SK-N-SH (cell line): ENCODE measurements at regions not wholly inside any gene's neighbourhood (a gene's known extent, or its start where the extent isn't known, plus 50 kb on each side); places are given as distances from the start of the nearest gene placed in this dataset.

Experiments used
- CTCF ChIA-PET: fragments of 300-600, 350-600 bp; formaldehyde crosslinking; extraction: SDS; loops from one replicate; lab custom pipeline; 2021; lab: Yijun Ruan, JAX
- POLR2A ChIA-PET: fragments of 350-600 bp; sonication (Branson Sonifier 250); formaldehyde crosslinking; extraction: SDS; loops from one replicate; lab custom pipeline; 2020; ENCODE audit warnings: antibody characterized with exemption, inconsistent platforms; lab: Yijun Ruan, JAX
- DNase-seq: peaks from one replicate; pipeline ENCODE4 v3.0.0; 2012
- H2AFZ ChIP-seq: fragments of 200-600 bp; sonication (generic); 2 replicates; pipeline ENCODE4 v1.8.1; 2016; ENCODE audit warnings: antibody characterized with exemption, mild to moderate bottlenecking, low read depth
- H3F3A ChIP-seq: fragments of 200-600 bp; sonication (generic); replicated peaks from 2 replicates; pipeline ENCODE3; 2016; ENCODE audit warnings: antibody characterized with exemption, mild to moderate bottlenecking; ENCODE audit not compliant: insufficient read depth
- H3K27ac ChIP-seq, 2 experiments: fragments of 200-500 bp in 1 of 2; fragments of 200-600 bp in 1 of 2; sonication (Bioruptor generic) in 1 of 2; sonication (generic), shearing (Covaris generic) in 1 of 2; 2 replicates each; pipeline versions ENCODE4 v1.5.1 to v1.6.1; 2014 to 2016; ENCODE audit warnings: low read depth in 2 of 2, inconsistent platforms in 1 of 2, low read length in 1 of 2, mild to moderate bottlenecking in 1 of 2, mixed read lengths in 1 of 2
- H3K27me3 ChIP-seq: fragments of 200-600 bp; sonication (generic), shearing (Covaris generic); 2 replicates; pipeline ENCODE4 v1.6.1; 2016; ENCODE audit warnings: mixed run types; ENCODE audit not compliant: insufficient read depth
- H3K36me3 ChIP-seq, 2 experiments: fragments of 200-500 bp in 1 of 2; fragments of 200-600 bp in 1 of 2; sonication (Bioruptor generic) in 1 of 2; sonication (generic) in 1 of 2; replicated peaks in 1 of 2; 2 replicates each; pipeline versions ENCODE3 to v1.5.1; 2014 to 2016; ENCODE audit warnings: low read length in 1 of 2, mild to moderate bottlenecking in 1 of 2; ENCODE audit not compliant: insufficient read depth in 2 of 2, control insufficient read depth in 1 of 2
- H3K4me1 ChIP-seq, 2 experiments: fragments of 200-500 bp in 1 of 2; fragments of 200-600 bp in 1 of 2; sonication (Bioruptor generic) in 1 of 2; sonication (generic), shearing (Covaris generic) in 1 of 2; 2 replicates each; pipeline versions ENCODE4 v1.5.1 to v1.6.1; 2014 to 2016; ENCODE audit warnings: low read depth in 1 of 2, low read length in 1 of 2, mixed run types in 1 of 2; ENCODE audit not compliant: insufficient read depth in 2 of 2, control insufficient read depth in 1 of 2
- H3K4me2 ChIP-seq: fragments of 200-600 bp; sonication (generic), shearing (Covaris generic); 2 replicates; pipeline ENCODE4 v1.6.1; 2017; ENCODE audit warnings: mixed run types
- H3K4me3 ChIP-seq, 2 experiments: fragments of 200-500 bp in 1 of 2; fragments of 200-600 bp in 1 of 2; sonication (Bioruptor generic) in 1 of 2; sonication (generic), shearing (Covaris generic) in 1 of 2; 2 replicates each; pipeline versions ENCODE4 v1.5.1 to v1.8.1; 2014 to 2016; ENCODE audit warnings: low read depth in 2 of 2, inconsistent platforms in 1 of 2, low read length in 1 of 2, mild to moderate bottlenecking in 1 of 2, mixed read lengths in 1 of 2, moderate library complexity in 1 of 2
- H3K79me2 ChIP-seq: fragments of 200-600 bp; sonication (generic); 2 replicates; pipeline ENCODE4 v1.8.1; 2017; ENCODE audit warnings: mild to moderate bottlenecking; ENCODE audit not compliant: insufficient read depth
- H3K9ac ChIP-seq: fragments of 200-600 bp; sonication (generic); 2 replicates; pipeline ENCODE4 v1.6.1; 2017; ENCODE audit warnings: mixed run types
- H3K9me2 ChIP-seq: fragments of 200-600 bp; sonication (generic); 2 replicates; pipeline ENCODE4 v1.6.1; 2017; ENCODE audit warnings: mixed run types
- H3K9me3 ChIP-seq: fragments of 200-600 bp; sonication (generic); 2 replicates; pipeline ENCODE4 v1.6.1; 2017; ENCODE audit warnings: mixed run types, mild to moderate bottlenecking, moderate library complexity
- H4K20me1 ChIP-seq: fragments of 200-600 bp; sonication (generic); 2 replicates; pipeline ENCODE4 v1.6.1; 2017; ENCODE audit warnings: mild to moderate bottlenecking, mixed run types; ENCODE audit not compliant: insufficient read depth
- CHD2 ChIP-seq: fragments of 150-350 bp; IDR thresholded peaks from 2 replicates; pipeline ENCODE4 v1.6.1; 2018; ENCODE audit warnings: low read length; ENCODE audit not compliant: partially characterized antibody
- ELF1 ChIP-seq: IDR thresholded peaks from 2 replicates; pipeline ENCODE4 v1.4.0; 2012
- EP300 ChIP-seq, 2 experiments: IDR thresholded peaks; 2 replicates each; pipeline versions ENCODE4 v1.4.0 to v1.6.1; 2012; ENCODE audit warnings: borderline replicate concordance in 1 of 2, low read depth in 1 of 2, low read length in 1 of 2
- FOSL2 ChIP-seq: IDR thresholded peaks from 2 replicates; pipeline ENCODE4 v1.4.0; 2012; ENCODE audit warnings: low read depth, mild to moderate bottlenecking, moderate library complexity, borderline replicate concordance
- FOXJ3 ChIP-seq: sonication (generic); formaldehyde crosslinking; IDR thresholded peaks from 2 replicates; pipeline ENCODE4 v1.5.1; 2020; ENCODE audit warnings: mild to moderate bottlenecking, missing genetic modification reagents
- GABPA ChIP-seq: IDR thresholded peaks from 2 replicates; pipeline ENCODE4 v1.4.0; 2012; ENCODE audit warnings: low read depth, mild to moderate bottlenecking
- MEF2A ChIP-seq: IDR thresholded peaks from 2 replicates; pipeline ENCODE4 v1.4.0; 2012; ENCODE audit warnings: low read depth, borderline replicate concordance
- NFIC ChIP-seq: IDR thresholded peaks from 2 replicates; pipeline ENCODE4 v1.4.0; 2012; ENCODE audit warnings: borderline replicate concordance
- RAD21 ChIP-seq: IDR thresholded peaks from 2 replicates; pipeline ENCODE4 v1.6.1; 2012; ENCODE audit warnings: mild to moderate bottlenecking, low read length
- RCOR1 ChIP-seq: fragments of 150-350 bp; IDR thresholded peaks from 2 replicates; pipeline ENCODE4 v1.6.1; 2017; ENCODE audit warnings: antibody characterized with exemption, low read length
- SIN3A ChIP-seq: IDR thresholded peaks from 2 replicates; pipeline ENCODE4 v1.6.1; 2012; ENCODE audit warnings: low read depth, mild to moderate bottlenecking, low read length, moderate library complexity, borderline replicate concordance
- SMC3 ChIP-seq: IDR thresholded peaks from 2 replicates; pipeline ENCODE4 v1.6.1; 2012; ENCODE audit warnings: low read depth, low read length, improper control_type of control experiment
- TAF1 ChIP-seq: IDR thresholded peaks from 2 replicates; pipeline ENCODE4 v1.6.1; 2012; ENCODE audit warnings: low read depth, mild to moderate bottlenecking, low read length, moderate library complexity, borderline replicate concordance
- TCF12 ChIP-seq: IDR thresholded peaks from 2 replicates; pipeline ENCODE4 v1.4.0; 2012
- YY1 ChIP-seq: IDR thresholded peaks from 2 replicates; pipeline ENCODE4 v1.4.0; 2012; ENCODE audit warnings: low read depth, mild to moderate bottlenecking
- WGBS: methylation state at CpG from one replicate; pipeline ENCODE4 v1.1.6; 2017; ENCODE audit warnings: low lambda C conversion rate; 5-methylcytosine and 5-hydroxymethylcytosine counted together
- TF ChIP-seq, protein P1 (sequence below): fragments of 200-600 bp; sonication (generic); IDR thresholded peaks from 2 replicates; pipeline ENCODE4 v1.6.1; 2017; ENCODE audit warnings: antibody characterized with exemption, mild to moderate bottlenecking, moderate library complexity
- TF ChIP-seq, protein P2 (sequence below): IDR thresholded peaks from 2 replicates; pipeline ENCODE4; 2012

DNA sequence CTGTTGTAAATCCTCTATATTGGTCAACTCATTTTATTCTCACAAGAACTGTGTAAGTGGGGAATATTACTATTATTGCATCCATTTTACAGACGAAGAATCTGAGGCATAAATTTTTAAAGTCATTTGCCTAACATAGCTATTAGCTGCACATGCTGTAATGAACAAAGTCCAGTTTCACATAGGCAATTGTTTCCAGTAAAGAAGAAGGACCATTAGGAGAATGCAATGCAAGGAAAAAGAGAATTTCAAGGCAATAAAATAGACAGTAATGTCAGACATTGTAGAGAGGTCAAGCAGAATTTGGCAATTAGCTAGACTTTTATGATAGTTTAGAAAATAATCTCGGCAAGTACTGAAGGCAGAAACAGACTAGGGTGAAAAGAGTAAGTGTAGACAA lies 578.7 kb upstream of the NECTIN3 start:
- no peaks in the 10 kb centered on the region for H3K9me2 ChIP-seq
- ChIA-PET POLR2A (no interaction called here), CTCF (no interaction called here)
- no peaks in the 10 kb centered on the region for H3K4me1 ChIP-seq
- H3K36me3 ChIP-seq = no peaks in the 10 kb centered on the region
- no peak overlapping the region for H2AFZ ChIP-seq
- H3K79me2 ChIP-seq = no peaks in the 10 kb centered on the region
- peaks cover 3% of the 10 kb centered on the region; the same call in 1 of the 2 replicates for H3K9me3 ChIP-seq
- no peaks in the 10 kb centered on the region for H4K20me1 ChIP-seq
- H3K27me3 ChIP-seq = no peaks in the 10 kb centered on the region
- H3K4me3 ChIP-seq = no peak overlapping the region
- H3K4me2 ChIP-seq = no peak overlapping the region
- 82% methylated on average over 2 of the region's 2 CpGs for whole genome bisulfite sequencing
- no peak for DNase-seq
- TF ChIP-seq, protein P1, sequence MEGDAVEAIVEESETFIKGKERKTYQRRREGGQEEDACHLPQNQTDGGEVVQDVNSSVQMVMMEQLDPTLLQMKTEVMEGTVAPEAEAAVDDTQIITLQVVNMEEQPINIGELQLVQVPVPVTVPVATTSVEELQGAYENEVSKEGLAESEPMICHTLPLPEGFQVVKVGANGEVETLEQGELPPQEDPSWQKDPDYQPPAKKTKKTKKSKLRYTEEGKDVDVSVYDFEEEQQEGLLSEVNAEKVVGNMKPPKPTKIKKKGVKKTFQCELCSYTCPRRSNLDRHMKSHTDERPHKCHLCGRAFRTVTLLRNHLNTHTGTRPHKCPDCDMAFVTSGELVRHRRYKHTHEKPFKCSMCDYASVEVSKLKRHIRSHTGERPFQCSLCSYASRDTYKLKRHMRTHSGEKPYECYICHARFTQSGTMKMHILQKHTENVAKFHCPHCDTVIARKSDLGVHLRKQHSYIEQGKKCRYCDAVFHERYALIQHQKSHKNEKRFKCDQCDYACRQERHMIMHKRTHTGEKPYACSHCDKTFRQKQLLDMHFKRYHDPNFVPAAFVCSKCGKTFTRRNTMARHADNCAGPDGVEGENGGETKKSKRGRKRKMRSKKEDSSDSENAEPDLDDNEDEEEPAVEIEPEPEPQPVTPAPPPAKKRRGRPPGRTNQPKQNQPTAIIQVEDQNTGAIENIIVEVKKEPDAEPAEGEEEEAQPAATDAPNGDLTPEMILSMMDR = no peak
- TF ChIP-seq TCF12 = no peak
- TF ChIP-seq RAD21 = no peak
- no peak for TF ChIP-seq SMC3
- TF ChIP-seq RCOR1 = no peak
- TF ChIP-seq MEF2A = no peak
- no peak for TF ChIP-seq TAF1
- H3F3A ChIP-seq = no peaks in the 10 kb centered on the region
- H3K27ac ChIP-seq = no peak overlapping the region
- H3K9ac ChIP-seq = no peak overlapping the region

DNA sequence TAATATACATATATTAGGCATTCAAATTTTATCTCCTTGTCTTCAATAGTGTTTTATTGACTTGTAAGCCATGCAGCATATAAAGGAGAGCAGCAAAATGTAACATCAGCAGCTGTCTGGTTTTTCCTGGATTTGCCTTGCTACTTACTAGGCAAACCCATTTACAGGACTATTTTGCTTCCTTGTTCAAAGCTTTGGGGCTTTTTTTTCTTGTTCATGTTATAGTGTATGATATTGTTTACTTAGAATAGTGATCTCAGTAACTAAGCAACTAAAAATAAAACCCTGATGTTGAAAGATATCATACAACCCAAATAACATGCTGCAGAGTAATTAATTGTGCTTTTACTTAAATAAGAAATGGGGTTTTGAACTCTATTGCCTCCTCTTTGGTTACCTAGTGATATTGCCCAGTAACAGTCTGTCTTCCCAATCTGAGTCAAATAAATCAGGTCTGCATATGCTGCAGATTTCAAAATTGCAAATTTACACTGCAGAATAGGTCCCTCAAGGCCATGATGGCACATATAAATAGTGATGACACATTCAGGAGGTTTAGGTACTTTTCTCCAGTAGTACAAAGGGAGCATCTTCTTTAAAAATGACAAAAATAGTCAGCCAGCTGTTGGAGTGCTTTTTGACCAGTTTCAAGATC lies 578.1 kb upstream of the NECTIN3 start:
- H3K36me3 ChIP-seq = no peaks in the 10 kb centered on the region
- H3K27ac ChIP-seq = no peak overlapping the region
- no peak for DNase-seq
- H2AFZ ChIP-seq = no peak overlapping the region
- H3K4me2 ChIP-seq = no peak overlapping the region
- no peaks in the 10 kb centered on the region for H3K79me2 ChIP-seq
- no peaks in the 10 kb centered on the region for H3F3A ChIP-seq
- no peak overlapping the region for H3K9ac ChIP-seq
- no peaks in the 10 kb centered on the region for H3K9me3 ChIP-seq
- H3K9me2 ChIP-seq = no peaks in the 10 kb centered on the region
- H3K4me3 ChIP-seq = no peak overlapping the region
- CTCF ChIA-PET = no interaction called here
- H3K27me3 ChIP-seq = no peaks in the 10 kb centered on the region
- H4K20me1 ChIP-seq = no peaks in the 10 kb centered on the region
- H3K4me1 ChIP-seq = no peaks in the 10 kb centered on the region
- POLR2A ChIA-PET = no interaction called here
- TF ChIP-seq YY1 = no peak
- no peak for TF ChIP-seq ELF1
- no peak for TF ChIP-seq FOSL2
- TF ChIP-seq, protein P2, sequence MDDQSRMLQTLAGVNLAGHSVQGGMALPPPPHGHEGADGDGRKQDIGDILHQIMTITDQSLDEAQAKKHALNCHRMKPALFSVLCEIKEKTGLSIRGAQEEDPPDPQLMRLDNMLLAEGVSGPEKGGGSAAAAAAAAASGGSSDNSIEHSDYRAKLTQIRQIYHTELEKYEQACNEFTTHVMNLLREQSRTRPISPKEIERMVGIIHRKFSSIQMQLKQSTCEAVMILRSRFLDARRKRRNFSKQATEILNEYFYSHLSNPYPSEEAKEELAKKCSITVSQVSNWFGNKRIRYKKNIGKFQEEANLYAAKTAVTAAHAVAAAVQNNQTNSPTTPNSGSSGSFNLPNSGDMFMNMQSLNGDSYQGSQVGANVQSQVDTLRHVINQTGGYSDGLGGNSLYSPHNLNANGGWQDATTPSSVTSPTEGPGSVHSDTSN = no peak
- no peak for TF ChIP-seq RCOR1
- TF ChIP-seq FOXJ3 = no peak
- no peak for TF ChIP-seq GABPA
- no peak for TF ChIP-seq NFIC
- TF ChIP-seq CHD2 = no peak
- no peak for TF ChIP-seq SIN3A
- no peak for TF ChIP-seq MEF2A
- TF ChIP-seq EP300 (IDR thresholded peaks at IDR 0.05; ENCODE audit: borderline replicate concordance in 1 of 2, low read depth in 1 of 2, low read length in 1 of 2) = no peak
- TF ChIP-seq, protein P1 = no peak
